Neural cell (in vitro differentiated cells): ENCODE measurements at regions not wholly inside any gene's neighbourhood (a gene's known extent, or its start where the extent isn't known, plus 50 kb on each side); places are given as distances from the start of the nearest gene placed in this dataset.

Experiments
- CTCF ChIP-seq: fragments of 450-650 bp; IDR thresholded peaks from 2 replicates; pipeline ENCODE4 v1.5.1; 2014; ENCODE audit warnings: antibody characterized with exemption, mild to moderate bottlenecking, moderate library complexity; ENCODE audit not compliant: poor library complexity, severe bottlenecking
- EP300 ChIP-seq: fragments of 450-650 bp; conservative IDR thresholded peaks from 2 replicates; pipeline ENCODE4 v1.6.1; 2014; ENCODE audit warnings: antibody characterized with exemption, mild to moderate bottlenecking, moderate library complexity; ENCODE audit not compliant: poor library complexity, severe bottlenecking
- EZH2 ChIP-seq: fragments of 200-600, 300-800 bp; shearing (Covaris generic), sonication (generic); IDR thresholded peaks from 2 replicates; pipeline ENCODE4 v1.6.1; 2014; ENCODE audit warnings: antibody characterized with exemption, low read length, borderline replicate concordance, mild to moderate bottlenecking; ENCODE audit not compliant: insufficient read depth, poor library complexity, severe bottlenecking
- MXI1 ChIP-seq: fragments of 450-650 bp; conservative IDR thresholded peaks from 2 replicates; pipeline ENCODE4 v1.6.1; 2014; ENCODE audit warnings: antibody characterized with exemption, mild to moderate bottlenecking; ENCODE audit not compliant: poor library complexity, severe bottlenecking
- POLR2AphosphoS5 ChIP-seq: IDR thresholded peaks from 2 replicates; pipeline ENCODE4 v1.6.1; 2012
- RAD21 ChIP-seq: fragments of 450-650 bp; conservative IDR thresholded peaks from 2 replicates; pipeline ENCODE4 v1.6.1; 2014; ENCODE audit warnings: antibody characterized with exemption, mild to moderate bottlenecking, moderate library complexity
- TAF1 ChIP-seq: IDR thresholded peaks from 2 replicates; pipeline ENCODE4 v1.6.1; 2012; ENCODE audit warnings: low read depth

- TF ChIP-seq POLR2AphosphoS5: no peak
- TF ChIP-seq CTCF: no peak
- TF ChIP-seq TAF1: no peak
- TF ChIP-seq EP300: no peak
- TF ChIP-seq MXI1: no peak
- no peak for TF ChIP-seq EZH2
- TF ChIP-seq RAD21: no peak
Measured at GRCh38 chr9:115730396-115730795, 423.2 kb upstream of the PAPPA start.
